CD4-positive, alpha-beta T cell treated with Interferon alpha-2 for 1 hour (primary cell): ENCODE measurements at regions not wholly inside any gene's neighbourhood (a gene's known extent, or its start where the extent isn't known, plus 50 kb on each side); places are given as distances from the start of the nearest gene placed in this dataset.
"Not testable (repeated sequence)": the region's sequence is repeated elsewhere in the genome, so short reads cannot be mapped to it uniquely, and the experiment has no call there.

Experiments used
- DNase-seq, 2 donors: peaks; one replicate each; pipeline ENCODE4 v3.0.0-alpha.2; 2020 to 2022

DNA sequence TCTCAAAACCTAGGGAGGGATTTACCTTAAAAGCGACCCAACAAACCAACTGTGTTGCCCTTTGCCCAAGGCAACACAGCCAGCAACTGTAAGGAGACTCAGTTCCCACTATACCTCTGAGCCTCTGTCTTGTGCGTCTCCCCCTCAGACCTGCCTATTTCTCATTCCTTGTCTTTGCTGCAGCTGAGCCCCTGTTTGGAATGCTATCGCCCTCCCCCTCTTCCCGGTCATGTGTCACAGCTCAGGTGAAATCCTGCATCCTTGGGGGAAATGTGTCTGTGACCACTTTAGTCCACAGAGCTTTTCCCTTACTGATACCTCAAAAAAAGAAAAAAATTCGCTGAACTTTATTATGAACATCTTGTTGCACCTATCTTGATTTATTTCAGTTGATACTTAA lies 52.0 kb upstream of the LRIG1 start:
- no peak for DNase-seq

DNA sequence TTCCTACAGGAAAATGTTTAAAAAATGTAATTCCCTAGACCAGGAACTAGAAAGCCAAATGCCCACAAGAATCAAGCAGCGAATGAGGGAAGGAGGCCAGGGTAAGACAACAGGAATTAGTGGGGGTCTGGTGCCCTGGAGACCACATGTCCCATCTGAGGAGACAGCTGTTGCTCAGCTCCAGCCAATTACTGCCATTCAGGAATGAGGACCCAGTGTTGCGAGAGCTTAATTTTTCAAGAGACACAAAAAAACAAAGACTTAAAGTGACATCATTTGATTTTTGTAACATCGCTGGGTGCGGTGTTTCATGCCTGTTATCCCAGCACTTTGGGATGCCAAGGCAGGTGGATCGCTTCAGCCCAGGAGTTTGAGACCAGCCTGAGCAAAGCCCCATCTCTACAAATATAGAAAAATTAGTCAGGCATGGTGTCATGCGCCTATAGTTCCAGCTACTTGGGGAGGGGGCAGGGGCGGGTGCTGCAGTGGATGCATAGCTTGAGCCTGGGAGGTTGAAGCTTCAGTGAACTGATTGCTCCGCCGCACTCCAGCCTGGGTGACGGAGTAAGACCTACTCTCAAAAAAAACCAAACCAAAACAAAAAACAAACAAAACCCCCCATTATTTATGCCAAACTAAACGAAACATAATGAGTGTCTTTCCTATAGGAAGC lies 52.8 kb upstream of the LRIG1 start:
- no peak for DNase-seq

DNA sequence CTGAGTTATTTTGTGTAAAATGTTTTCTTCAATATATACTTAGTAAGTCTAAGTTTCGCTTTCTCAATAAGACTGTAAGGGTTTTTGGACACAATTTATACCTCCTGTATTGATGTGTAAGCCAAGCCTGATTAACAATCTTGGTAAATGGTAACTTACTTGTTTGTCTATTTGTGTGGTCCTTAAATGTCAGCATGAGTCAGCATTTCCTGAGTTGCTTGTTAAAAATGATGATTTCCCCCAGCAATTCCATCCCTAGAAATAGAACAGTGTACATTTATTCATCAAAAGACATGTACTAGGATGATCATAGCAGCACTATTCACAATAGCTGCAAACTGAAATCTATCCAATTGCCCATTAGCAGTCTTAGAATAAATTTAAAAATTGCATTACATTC lies 53.4 kb upstream of the LRIG1 start:
- no peak for DNase-seq

DNA sequence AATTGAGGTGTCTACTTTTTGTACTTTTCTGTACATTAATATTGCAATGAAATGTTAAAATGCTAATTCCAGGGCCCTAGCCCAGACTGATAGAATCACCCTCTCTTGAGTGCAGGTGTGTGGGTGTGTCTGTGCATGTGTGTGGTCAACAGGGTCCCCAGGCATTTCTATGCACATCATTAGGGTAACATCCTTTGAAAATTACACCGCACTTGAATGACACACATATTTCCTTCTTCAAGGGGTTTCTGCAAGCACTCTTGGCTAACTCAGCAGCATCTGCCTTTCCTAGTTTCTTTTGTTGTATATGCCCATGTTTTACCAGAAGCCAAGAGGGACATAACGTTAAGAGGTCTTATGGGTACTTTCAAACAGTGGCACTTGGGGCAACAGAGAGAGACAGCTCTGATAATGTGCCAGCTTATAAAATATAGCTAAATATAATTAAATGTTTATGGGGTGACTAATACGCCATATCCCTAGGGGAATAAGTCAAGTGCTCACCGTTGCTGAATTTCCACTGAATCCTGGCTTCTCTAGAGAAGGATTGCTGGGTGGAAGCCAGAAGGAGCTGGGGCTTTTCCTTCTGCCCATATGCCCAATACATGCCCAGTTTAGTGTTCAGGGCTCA lies 54.5 kb upstream of the LRIG1 start:
- DNase-seq, result no peak

DNA sequence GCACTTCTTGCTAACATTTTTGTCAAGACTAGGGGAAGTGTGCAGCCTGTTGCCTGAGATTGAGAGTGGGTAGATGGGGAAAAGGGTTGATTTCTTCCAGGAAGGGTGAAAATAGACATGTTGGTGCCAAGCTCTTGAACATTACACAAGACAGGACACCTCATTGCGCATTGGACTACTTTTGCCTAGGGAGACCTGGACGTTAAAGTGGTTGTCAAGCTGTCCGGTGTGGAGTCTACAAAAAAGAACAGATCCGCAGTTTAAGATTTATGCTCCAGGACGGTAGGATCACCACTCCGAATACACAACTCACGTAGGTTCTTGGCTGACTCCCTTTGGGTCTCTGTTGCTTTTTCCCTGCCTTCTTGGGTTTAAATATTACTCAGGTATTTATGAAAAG lies 56.3 kb upstream of the LRIG1 start:
- DNase-seq, result no peak

DNA sequence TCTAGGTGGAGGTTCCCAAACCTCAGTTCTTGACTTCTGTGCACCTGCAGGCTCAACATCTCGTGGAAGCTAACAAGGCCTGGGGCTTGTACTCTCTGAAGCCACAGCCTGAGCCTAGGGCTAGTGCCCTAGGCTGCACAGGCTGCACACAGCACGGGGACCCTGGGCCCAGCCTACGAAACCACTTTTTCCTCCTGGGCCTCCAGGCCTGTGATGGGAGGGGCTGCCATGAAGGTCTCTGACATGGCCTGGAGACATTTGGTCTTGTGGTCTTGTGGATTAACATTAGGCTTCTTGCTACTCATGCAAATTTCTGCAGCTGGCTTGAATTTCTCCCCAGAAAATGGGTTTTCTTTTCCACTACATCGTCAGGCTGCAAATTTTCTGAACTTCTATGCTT lies 59.1 kb upstream of the LRIG1 start:
- not testable (repeated sequence) for DNase-seq

DNA sequence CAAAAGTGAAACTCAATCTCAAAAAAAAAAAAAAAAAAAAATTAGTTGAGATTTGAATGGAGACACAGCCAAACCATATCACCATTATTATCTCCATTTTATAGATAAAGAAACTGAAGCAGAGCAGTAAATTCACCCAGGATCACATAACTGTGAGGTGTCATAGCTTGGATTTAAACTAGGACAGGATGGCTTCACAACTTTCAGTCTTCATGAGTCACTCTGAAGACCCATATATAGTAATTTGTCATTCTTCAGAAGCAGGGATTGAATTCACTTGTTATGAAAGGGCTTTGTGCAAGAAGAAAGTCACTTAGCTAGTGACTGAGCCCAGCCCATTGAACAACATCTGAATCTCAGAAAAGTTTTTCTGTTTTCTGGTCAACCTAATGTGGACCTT lies 60.5 kb upstream of the LRIG1 start:
- DNase-seq, result no peak

DNA sequence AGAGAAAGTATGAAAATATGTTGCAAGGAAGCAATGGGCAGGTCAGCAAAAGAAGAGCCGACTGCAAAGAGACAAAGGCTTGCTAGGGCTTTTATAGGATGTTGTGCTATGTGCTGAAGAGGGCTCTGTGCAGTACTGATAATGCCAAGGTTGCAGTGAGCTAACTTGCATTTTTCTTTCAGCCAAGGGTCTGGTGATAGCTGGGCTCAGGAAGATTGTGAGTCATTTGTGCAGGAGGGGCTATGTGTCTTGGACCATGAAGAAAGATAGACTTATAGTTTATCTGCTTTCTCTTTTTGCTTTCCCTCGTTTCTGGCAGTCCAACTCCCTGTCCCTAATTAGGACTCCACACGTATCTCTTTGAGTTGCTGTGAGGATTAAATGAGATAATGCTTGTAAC lies 64.5 kb upstream of the LRIG1 start:
- DNase-seq, result no peak

DNA sequence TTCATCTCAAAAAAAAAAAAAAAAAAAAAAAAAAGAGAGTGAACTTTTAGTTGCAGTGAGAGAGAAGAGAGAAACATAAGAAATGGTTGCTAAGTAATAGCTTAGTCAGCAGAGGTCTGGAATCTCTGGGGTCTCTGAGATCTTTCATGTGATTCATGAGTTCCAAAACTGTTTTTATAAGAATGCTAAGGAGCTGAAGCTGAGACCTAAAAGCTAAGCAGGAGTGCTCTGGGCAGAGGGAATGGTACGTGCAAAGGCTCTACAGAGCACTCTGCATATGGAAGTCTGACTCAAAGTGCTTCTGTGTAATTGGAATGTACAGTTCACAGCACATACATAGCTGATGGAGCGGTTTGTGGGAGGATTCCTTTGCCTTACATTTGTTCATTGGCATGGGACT lies 66.3 kb upstream of the LRIG1 start:
- no peak for DNase-seq

DNA sequence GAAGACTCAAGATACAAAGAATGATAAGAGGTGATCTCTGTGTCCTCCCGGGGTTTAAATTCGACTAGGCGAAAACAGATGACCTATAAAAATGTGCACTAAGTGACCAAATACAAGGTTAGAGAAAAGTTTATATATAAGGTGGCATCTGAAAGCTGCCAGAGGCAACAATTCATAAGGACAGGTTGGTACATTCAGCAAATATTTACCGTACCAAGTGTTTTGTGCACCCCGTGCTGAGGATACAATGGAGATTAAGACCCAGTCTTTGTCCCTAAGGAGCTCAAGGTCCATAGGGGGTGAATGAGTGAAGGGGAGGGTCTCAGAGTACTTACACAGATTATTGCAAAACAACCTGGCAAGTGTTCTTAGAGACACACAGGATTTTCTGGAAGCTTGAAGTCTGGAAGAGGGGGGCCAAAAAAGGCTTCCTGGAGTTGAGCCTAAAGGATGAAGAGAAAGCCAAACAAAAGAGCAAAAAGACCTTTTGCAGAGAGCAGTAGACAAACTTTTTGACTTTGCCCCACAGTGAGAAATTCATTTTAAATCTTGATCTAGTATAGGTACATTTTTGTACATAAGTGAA lies 71.4 kb upstream of the LRIG1 start:
- DNase-seq, result no peak

DNA sequence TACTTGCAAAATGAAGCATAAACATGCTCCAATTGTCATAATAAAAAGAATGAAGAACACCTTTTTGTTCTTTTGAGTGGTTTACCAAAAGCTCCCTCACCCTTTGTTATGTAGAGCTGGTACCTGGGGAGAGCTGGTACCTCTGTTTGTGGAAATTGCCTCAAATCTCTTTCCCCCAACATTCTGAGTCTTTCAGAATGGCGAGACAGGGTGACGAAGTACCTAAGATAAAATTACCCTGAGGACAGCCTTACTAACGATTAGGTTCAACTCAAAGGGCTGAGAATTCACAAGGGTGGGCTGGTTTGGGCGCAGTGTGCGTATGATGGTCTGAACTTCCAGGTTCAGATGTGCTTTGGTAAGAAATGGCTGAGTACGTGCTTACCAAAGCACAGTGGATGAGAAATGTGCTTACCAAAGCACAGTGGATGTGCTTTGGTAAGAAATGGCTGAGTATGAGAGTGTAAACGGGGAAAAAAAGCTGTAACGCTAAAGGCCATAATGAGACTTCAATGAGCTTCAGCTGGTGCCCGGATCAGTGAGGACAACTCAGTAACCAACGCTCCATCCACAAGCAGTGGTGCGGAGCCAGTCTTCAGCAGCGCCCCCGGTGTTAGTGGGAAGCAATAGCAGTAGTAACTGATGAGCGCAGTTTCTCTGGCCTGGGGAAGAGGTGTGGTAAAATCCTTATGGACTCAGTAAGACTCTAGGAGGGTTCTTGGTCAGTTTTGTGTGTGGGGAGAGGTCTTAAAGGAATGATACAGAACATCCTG lies 72.3 kb upstream of the LRIG1 start:
- no peak for DNase-seq

DNA sequence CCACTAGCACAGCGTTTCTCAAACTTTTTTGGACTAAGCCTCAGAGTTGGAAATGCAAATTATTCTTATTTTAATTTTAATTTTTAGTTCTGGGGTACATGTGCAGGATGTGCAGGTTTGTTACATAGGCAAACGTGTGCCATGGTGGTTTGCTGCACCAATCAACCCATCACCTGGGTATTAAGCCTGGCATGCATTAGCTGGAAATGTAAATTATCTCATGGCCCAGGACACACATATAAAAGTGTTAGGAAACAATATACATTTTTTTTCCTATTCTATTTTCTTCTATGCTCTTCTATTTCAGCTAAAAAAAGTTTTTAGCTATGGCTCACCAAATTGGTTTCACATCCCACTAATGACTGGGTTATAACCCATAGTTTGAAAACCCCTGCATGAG lies 73.3 kb upstream of the LRIG1 start:
- DNase-seq, result no peak

DNA sequence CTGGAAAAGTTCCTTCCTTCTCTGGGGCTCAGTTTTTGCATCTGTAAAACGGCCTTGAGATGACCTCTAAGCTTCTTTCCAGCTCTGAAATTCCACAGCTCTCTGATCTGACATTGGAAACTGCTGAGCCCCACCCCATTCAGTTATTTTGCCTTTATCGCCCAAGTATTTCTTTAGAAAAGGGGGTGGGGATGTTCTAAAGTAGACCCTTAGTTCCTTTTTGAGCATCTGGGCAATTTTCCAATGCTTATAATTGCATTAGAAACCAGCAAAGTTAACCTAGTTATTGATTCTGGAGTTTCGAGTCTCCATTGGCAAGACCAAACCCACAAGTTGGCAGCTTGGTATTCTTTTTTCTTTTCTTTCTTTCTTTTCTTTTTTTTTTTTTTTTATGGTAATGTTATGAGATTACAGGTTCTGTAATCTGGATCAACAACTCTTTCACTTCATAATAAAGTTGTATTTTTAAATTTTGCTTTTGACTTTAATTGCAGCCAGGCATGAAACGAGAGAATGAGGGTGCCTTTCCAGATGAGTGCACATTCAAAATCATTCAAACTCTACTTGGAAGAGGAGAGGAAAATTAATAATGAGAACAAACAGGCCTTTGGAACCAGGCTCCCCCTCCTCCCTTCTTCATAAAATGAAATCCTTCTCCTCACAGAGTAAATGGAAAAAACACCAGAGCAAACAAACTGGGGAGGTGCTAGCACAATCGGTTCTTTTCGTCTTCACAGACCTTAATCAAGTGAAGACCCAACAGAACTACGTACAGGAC lies 76.8 kb upstream of the LRIG1 start:
- DNase-seq, result no peak

DNA sequence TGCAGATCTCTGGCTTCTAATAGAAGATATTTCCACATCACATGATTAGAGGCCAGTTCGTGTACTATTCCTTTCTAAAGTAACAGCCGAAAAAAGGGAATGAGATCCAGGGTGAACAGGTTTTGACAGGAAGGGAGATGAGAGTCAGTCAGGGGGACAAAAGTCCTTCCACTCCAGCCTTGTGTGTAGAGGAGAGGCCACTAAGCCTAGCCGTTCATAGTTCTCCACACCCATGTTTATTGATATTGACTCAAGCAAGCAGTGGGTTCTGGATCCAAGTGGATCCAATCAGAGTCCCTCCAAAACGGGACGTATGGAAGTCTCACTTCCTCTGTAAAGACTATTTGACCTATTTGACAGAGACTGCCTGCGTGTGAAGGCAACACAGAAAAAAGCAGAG lies 80.4 kb upstream of the LRIG1 start:
- no peak for DNase-seq

DNA sequence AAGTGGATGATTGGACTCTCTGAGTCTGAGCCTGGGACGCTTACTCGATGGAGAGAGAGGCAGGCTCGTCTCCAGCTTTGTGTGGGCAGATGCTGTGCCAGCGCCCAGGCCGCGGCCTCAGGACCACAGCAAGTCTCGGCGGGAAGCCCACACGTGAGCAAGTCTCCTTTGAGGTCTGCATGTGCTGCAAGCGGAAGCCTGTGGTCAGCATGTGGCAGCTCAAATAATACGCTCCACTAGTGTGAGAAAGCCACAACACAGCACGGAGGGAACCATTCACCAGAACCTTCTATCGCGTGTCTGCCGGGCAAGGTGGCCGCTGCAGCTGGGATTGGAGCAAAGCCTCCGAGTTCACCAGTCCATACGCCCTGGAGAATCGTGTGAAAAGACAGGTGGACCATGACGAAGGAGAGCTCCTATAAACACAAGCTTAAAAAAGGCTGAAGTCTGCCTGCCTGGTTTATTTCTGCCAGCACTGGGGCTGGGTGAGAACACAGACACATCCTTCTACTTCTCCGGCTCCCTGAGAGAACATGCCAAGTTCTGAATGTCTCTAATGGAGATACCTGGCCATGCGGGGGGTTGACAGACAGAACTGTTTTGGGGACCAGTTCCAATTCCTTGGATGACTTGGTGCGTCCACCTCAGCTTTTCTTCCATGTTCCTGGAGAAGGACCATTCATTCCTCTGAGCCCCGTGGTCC lies 82.0 kb upstream of the LRIG1 start:
- peak; percentile 60 to 64 for DNase-seq

DNA sequence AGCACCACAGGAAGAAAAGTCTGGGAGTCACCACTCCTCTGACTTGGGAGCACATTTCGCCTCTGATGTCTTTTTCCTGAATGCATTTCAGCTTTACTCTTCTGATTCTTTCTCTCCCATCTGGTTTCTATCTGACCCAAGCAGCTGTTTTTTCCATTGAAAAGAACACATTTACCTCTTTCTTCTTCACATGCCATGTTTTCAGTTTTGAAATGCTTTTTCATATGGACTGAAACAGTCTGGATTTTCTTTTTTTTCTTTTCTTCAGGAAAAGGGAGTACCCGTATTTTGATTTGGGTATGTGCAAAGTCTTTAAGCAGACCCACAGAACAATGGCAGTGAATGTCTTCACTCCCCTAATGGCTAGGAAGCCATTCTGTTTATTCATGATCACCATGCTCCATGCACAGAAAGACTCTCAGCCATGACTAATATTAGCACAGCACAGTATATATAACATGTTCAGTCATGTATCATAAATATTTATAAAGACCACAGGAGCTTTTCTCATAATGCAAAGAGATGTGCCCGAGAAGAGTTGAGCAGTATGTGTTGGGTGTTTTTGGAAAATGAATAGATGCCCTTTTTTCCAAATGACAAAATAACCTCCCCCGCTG lies 82.7 kb upstream of the LRIG1 start:
- DNase-seq, result no peak

DNA sequence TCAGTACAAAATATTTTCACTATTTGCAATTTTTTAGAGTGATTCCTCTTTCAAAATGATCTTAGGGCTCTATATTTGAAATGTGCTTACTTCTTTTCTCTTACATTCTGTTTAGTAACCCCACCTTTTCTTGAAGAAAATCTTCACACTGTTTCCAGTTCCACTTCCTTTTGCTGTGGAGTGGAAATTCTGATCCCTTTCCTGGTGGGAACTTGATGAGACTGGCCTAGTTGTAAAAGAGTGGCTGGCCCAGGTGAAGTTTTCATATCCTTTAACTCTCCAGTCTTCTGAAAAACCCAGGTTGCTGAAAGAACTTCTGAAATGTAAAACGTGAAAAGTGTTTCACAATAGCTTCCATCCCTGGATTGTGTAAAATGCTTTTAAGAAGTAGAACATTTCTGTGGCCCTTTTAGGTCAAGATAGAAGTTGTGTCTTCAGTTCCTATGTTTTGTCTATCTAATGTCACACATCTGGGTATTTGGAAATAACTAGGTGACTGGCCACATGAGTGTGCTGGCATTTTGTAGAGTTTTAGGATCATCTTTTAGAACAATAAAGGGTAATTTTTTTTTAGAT lies 84.8 kb upstream of the LRIG1 start:
- DNase-seq, result no peak

DNA sequence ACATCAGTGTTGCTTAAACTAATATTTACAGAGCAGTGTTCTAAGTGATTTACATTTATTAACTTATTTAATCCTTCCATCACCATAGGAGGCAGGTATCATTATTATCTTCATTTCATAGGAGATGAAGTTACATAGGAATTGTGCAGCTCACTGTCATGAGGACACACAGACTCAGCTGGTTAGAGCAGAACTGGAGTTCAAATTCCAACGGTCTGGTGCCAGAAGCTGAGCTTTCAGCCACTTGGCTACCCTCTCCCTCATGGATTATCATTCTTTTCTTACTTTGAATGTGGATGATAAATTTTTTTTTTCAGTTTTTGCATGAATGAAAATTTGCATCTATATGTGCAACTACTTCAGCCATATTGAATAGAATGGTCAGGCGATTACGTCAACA lies 86.0 kb upstream of the LRIG1 start:
- no peak for DNase-seq

DNA sequence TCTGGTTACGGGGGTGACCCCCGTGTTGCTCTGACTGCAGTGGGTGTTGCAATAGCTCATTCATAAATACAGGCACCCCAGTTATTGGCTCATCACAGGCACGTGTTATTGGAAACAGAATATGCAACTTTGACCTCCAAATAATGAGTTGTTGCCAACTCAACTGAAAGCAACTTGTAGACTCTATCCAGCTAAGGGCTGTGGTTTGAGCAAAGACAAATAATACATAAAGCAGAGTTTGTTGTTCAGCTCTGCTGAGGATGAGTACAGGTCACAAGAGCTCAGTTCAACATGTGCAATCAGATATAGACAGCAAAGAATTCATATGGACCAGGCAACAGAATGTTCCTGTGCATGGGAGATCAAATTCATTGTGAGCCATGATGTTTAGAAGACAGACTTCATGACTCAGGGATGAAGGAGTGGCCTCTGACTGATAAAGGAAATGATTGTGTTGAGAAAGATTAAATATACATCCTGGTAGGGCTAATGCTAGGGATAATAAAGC lies 87.6 kb upstream of the LRIG1 start:
- no peak for DNase-seq

DNA sequence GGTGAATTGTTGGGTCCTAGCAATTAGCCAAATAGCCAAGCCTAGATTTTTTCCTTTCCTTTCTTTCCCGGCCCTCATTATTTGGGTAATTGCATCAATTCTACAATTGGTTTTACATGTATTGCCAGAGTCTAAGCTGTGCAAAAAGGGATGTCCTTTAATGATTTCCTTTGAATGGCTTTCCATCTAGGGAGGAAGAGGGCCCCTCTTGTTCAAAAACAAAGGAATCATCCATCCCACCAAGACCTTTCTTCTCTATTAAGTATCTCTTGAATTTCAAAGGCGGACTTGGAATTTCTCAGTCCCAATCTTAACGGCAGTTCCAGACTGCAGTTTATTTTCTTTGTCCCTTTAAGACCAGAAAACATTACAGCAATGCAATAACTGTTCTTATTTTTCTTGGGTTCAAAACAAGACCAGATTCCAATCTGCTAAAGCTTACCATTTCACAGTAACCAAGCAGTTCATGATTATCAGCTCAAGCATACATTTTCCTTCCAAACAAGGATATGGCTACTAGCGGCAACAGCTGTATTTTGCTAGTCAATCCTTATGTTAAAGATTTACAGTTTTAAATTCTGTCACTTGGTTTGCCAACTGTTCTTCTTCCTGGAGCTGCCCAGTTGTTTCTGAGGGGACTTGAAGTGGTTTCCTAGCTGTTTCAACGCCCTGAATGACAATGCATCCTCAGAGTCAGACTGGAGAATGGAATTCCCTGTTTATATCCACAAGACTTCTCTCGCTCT lies 91.4 kb upstream of the LRIG1 start:
- no peak for DNase-seq
